Smooth muscle cell of the brain vasculature (primary cell): ENCODE measurements at regions not wholly inside any gene's neighbourhood (a gene's known extent, or its start where the extent isn't known, plus 50 kb on each side); places are given as distances from the start of the nearest gene placed in this dataset.
"Not testable (repeated sequence)": the region's sequence is repeated elsewhere in the genome, so short reads cannot be mapped to it uniquely, and the experiment has no call there.

ENCODE experiments used
- DNase-seq: peaks from one replicate; pipeline ENCODE4 v3.0.0-alpha.2; 2012; ENCODE audit warnings: low read depth, low spot score

DNA sequence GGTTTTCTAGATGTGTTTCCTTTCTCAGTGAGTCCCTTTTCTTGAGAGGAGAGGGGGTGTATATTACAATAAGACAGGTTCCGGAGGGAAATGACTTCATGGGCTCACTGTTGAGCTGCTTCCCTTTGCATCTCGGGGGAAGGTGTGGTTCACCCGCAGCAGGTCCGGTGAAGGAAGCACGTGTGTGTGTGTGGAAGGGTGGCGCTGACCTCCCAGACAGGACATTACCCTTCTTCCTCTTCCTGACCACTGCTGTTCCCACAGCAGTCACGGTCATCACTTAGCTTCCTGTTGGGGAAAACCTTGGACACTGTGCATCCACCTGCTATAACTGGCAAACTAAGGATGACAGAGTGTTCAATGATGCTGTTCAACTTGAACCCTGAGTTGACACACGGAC, 83.6 kb downstream of the PLEKHG1 start:
- DNase-seq: no peak

DNA sequence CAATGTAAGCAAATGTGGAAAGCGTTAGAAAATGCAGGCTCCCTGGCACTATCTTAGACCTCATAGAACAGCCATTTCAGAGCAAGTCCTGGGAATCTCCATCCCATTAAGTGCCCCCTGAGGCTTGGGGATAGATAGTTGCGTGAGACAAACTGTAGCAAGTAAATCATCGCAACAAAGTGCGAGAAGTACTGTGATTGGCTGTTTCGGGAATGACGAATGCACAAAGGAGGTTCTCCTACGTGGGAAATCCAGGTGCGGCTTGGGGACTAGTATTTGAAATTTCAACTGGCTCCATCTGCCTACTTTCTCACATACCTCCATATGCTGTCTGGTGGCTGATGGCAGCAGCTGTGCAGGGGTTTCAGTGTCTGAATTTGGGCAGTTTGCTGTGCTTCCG, 84.5 kb downstream of the PLEKHG1 start:
- DNase-seq: no peak

DNA sequence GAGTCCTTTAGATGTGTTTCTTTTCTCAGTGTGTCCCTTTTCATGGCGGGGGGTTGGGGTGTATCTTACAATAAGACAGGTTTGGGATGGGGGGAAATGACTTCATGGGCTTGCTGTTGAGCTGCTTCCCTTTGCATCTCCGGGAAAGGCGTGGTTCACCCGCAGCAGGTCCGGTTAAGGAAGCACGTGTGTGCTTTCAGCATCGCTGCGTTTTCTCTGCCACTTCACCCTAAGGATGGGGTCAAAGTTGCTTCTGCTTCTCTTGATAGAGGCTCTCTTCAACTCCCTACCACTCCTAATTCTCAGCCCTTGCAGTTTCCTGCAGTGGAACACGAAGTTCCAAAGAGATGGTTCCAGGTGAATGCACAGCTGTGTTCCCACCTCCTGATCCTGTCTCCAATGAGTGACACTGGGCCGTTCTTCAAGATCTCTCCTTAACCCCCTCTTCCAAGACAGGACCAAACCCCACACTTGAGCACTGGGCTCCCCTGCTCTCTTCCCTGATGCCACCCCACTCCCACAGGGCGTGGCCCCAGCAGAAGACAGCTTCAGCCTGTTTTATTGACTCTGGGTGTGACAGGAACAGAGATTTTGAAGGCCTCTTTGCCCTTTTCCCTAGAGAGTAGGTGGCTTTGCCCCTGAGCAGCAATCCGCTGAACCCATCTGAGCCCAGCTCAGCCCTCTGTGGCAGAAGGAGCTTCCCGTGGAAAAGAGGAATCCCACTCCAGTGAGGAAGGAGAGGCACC, 85.2 kb downstream of the PLEKHG1 start:
- DNase-seq: no peak

DNA sequence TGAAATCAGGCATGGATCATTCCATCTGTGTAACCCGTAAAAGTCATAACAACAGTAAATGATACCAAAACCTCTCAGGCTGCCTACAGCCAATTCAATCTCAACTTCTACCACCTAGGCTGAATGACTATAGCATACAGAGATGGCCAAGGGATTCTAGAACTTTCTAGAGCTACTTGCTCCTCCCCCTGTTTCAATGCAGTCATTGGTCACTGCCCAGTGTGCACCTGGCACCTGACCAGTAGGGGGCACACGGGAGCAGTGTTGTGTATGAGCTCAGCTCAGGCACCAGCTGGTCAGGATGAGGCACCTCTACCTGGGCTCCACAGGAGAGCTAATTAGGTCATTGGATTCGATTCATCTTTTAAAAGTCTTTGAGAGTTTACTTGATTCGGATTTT, 86.2 kb downstream of the PLEKHG1 start:
- no peak for DNase-seq

DNA sequence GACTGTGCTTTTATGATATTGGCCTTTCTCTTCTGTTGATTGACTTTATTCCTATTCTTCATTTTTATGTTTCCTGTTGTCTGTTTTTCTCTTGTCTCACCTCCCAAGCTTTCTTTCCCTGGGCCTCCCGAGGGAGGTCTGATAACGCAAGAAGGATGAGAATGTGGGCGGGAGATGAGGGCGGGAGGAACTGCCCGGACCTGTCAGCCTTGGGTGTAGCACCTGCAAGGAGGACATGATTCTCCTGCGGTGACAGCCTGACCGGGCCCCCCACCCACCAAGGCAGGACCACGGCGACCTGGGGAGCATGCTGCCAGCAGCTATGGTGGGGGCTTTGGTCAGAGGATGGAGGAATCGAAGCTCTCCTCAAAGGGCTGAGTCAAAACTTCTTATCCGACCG, 86.9 kb downstream of the PLEKHG1 start:
- DNase-seq: no peak

DNA sequence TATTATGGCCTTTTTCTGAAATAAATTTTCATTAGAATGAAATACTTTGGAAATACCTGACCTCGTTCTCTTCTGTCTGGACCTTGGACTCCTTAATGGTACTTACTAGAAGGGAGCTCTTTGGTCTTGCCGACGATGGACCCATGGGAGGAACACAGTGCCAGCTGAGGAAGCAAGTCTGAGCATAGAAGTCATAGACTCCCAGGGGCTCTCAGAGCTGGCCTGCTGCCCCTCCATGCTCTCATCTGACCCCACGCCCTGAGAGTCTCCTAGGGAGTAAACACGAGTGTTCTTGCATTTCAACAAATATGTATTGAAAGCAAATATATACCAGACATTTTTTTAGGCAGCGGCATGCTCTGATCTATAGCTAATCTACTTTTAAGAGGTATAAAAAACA, 87.8 kb downstream of the PLEKHG1 start:
- peak; percentile 57 for DNase-seq

DNA sequence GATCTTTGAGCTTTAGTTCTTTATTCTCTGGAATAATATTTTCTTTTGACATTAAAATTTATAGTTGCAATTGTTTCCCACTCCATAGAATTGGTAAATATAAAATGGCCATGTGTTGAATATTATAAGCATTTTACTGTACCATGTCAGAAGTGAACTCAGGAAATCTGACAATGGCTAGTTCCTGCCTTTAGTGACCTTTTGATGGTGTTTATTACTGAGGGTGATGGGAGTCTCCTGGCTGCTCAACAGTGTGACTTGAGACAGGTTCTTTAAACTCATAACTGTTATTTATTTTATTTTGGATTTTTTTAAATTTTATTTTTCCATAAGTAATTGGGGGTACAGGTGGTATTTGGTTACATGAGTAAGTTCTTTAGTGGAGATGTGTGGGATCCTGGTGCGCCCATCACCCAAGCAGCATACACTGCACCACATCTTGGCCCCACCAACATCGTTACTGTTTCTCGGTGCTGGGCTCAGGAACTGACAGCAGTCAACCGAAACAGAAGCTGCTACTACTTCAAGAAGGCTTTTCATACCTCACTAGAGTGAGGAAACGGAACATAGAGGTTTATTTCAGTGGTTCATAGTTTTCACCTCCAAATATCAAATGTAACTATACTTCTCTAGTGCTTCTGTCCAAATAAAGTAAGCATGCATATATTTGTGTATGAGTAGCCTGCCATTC, 90.4 kb downstream of the PLEKHG1 start:
- DNase-seq: no peak

DNA sequence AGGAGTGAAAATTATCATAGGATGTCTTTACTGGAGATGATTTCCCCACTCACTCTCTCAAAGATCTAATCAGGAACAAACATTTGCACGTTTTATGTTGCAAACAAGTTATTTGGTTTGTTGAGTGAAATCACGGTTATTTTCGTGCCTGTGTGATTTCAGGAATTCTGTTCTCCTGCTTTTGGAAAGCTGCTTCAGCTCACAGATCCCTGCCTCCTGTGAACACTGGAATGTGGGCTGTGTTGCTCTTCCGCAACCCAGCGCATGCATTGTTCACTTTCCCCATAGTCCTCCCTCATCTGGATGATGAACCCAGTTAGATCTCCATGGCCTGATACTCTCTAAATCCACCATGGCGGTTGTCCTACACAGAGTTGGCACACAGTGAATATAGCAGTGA, 91.0 kb downstream of the PLEKHG1 start:
- DNase-seq: no peak

DNA sequence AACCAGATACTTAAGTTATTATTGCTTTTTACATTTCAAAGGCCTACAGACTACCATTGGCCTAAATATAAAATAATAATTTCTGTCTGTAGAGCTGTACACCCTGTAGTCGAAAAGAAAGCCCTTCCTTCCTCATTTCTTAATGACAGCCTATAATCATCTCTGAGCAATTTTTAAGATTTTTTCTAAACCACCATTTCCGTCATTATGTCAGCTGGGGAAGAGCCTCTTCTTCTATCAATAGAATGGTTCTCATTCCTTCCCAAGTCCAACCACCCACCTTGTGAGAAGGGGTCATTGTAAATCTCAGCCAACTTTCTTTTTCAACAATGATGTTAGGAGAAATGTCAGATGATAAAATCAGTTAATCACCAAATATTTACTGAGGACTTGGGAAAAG, 91.8 kb downstream of the PLEKHG1 start:
- no peak for DNase-seq

DNA sequence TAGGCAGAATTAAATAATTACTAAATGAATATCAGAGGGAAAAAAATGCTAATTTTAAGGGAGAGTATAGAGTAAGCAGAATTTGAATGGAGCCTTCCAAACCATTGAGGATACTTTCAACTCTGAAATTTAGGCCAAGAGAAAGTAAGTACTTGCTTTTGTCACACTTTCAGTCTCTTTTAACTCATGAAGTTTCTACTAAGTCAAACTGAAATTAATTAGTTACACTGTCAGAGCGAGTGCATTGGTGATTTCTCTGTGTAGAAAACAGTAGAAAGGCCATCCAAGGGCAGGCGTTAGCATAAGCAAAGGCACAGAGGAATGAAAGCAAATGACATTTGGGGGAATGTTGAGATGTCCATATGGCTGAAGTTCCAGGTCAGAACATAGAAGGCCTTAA, 92.9 kb downstream of the PLEKHG1 start:
- no peak for DNase-seq

DNA sequence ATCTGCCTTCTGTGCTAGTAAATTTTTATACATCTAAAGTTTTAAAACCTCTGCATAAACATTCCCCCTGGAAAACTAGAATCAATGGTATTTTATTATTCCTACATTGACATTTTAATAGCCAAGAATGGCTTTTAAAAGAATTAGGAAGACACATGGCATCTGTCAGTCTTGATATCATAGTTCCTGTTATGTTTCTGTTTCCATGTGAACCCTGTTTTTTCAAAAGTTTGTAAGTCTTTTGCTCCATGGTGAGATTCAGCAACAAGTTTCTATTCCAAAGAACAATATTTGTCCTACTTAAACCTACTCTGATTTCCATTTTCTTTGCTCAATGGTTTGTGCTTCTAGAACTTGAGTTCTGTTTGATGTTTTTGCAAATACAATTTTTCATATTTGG, 95.2 kb downstream of the PLEKHG1 start:
- DNase-seq: no peak

DNA sequence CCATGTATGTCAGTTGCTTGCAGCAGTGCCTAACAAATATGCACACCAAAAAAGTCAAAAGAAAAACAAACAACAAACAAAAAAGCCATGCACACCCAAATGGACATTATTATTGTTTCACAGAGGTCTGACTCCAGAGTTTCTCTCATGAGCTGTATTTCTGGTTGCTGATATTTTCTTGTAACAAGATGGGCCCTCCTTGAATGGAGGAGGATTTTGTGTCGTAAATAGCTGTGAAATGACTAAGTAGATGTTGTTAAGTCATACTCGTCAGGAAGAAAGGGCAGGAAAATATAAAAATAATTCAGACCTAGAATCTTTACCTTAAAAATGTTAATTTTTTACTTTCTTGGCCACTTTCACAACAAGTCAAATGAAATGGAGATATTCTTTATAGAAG, 96.0 kb downstream of the PLEKHG1 start:
- DNase-seq: no peak

DNA sequence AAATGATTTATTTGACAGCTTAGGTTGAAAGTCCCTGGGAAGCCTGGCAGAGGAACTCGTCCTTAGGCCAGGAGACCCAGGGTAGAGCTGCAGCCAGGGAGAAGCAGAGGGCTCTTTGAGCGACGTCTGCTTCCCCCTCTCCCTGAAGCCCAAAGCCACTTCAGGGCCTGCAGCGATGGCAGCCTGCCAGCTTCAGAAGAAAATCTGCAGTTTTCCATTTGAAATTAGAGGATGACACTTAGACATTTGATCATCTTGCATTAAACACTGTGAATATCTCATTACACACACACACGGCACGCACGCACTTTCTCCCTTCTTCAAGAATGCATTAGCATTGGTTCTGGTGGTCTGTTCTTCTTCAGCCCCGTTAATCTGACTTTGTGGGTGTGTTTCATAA, 96.5 kb downstream of the PLEKHG1 start:
- no peak for DNase-seq

DNA sequence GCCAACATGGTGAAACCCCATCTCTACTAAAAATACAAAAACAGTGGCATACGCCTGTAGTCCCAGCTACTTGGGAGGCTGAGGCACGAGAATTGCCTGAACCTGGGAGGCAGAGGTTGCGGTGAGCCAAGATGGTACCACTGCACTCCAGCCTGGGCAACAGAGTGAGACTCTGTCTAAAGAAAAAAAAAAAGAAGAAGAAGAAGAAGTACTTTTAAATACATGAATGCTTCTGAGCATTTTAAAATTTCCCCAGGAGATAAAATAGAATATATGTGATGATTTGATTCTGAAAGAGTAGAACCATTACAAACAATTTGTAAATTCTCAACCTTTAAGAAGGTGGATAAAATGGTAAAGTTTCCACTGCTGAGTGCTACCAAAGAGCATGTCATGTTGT, 97.2 kb downstream of the PLEKHG1 start:
- not testable (repeated sequence) for DNase-seq

DNA sequence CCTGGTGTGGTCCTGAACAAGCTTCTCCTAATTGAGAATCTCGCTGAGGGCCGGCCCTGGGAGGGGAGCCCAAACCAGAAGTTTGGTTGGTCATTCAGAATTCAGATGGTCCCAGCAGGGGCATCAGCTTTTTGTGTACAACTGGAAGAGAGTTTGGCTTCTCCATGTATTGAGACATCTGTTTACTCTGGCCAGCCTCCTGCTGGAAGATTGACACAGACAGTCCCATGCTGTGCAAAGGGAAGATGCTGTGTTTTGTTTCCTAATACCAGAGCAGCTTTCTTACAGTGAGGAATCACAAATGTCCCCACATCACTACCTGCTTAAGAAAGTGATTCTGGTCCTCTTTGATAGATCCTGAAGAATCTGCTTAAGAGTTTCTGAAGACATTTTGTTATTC, 97.8 kb downstream of the PLEKHG1 start:
- peak; percentile 75 for DNase-seq

DNA sequence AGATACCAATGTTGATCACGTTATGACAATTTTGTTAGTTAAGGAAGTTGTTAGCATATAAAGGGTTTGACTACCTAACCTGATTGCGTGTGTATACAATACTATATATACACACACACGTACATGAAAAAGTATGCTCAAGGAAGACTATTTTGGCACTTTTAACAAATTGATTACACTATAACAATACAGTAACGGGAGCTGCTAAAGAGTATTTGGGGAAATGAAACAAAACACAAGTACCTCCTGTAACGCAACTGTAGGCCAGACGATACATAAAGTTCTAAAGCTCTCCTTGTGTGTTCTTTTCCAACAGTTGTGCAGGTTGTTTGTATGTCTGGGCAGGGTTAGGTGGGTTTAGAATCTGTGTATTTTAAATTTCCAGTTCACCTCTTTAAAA, 98.7 kb downstream of the PLEKHG1 start:
- no peak for DNase-seq

DNA sequence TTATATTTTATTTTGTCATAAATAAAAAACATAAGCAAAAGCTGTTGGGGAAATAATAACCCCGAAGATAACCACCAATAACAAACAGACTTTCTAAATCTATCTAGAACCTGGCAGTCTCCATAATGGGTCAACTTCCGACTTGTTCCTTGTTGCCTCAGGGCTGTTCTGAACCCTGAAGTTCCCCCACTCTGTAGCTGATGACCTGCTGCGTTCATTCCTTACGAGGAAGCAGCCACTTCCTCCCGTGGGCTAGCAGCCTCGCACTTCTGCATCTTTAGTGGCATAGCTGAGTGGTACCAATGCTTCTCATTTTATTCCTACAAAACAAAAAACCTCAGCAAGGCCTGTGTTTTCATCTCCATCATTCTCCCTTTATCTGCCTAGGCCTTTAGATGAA, 103.0 kb downstream of the PLEKHG1 start:
- DNase-seq: no peak

DNA sequence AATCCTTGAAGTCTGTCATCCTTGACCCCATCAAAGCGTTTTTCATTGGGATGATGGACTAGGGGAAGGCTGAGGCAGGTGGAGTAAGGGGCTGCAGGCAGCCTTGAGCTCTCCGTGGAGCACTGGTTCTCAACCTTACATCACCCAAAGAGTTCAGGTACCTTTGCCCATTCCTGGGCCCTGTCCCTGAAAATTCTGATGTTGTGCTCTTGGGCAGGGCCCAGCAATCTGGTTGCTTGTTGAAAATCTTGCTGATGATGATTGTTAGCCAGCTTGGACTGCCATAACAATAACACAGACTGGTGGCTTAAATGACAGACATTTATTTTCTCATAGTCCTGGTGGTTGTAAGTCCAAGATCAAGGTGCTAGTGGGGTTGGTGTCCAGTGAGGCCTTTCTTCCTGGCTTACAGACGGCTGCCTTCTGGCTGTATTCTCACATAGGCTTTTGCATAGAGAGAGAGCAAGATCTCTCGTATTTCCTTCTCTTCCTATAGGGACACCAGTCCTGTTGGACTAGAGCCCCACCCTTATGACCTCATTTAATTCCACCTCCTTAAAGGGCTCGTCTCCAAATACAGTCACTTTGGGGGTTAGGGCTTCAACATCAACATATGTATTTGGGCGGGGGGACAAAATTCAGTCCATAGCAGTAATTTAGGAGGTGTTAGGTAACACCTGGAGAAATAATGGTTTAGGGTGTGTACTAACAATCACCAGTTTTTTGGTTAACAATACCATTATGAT, 104.9 kb downstream of the PLEKHG1 start:
- no peak for DNase-seq

DNA sequence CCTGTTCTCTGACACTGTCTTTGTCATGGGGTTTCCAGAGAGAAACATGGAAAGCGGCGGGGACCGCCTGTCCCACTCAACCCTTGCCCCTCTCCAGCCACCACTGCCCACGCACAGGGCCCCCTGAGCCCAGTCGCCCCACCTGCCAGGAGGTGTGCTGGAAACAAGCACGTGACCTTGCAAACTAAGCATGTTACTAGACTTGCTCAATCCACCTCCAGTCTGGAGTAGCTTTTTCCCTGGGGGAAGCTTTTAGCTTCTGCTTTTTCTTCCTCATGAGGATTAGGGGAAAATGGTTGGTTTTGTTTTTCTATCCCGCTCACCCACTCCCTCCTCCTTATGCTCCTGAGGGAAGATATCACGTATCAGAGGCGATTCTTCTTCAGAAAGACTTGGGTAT, 105.7 kb downstream of the PLEKHG1 start:
- no peak for DNase-seq

DNA sequence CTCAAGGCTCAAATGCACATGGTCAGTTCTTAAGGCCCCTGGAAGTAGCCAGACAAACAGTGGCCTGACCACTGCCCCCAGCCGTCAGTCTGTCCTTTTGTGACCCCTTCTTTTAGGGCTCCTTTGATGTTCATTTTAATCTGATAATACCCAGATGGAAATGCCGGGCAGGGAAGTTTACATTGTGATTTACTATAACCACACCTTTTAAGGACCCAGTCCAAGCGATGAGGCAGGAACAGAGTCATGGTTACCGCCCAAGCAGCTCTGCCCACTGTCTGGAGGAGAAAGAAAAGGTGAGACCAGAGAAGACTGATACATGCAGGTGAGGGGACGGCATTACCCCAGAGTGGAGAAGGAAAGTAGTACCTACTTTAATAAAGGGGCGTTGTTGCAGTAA, 110.6 kb downstream of the PLEKHG1 start:
- no peak for DNase-seq

DNA sequence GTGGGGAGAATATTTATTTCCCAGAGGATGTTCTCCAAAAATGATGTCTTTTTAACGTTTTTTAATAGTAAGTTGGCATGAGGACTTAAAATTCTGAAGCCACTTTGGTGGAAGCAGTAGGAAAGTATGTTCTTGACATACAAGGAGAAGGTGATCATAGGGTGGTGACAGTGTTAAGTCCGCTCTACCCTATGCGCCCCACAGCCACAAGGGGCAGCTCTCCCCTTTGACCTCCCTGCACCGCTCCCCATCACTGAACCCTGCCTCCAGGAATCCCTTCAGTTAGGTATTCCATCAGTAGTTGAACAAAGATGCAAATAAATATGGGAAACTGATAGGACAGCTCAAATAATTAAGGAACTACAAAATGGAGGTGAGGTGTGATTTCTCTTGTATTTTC, 111.4 kb downstream of the PLEKHG1 start:
- no peak for DNase-seq

DNA sequence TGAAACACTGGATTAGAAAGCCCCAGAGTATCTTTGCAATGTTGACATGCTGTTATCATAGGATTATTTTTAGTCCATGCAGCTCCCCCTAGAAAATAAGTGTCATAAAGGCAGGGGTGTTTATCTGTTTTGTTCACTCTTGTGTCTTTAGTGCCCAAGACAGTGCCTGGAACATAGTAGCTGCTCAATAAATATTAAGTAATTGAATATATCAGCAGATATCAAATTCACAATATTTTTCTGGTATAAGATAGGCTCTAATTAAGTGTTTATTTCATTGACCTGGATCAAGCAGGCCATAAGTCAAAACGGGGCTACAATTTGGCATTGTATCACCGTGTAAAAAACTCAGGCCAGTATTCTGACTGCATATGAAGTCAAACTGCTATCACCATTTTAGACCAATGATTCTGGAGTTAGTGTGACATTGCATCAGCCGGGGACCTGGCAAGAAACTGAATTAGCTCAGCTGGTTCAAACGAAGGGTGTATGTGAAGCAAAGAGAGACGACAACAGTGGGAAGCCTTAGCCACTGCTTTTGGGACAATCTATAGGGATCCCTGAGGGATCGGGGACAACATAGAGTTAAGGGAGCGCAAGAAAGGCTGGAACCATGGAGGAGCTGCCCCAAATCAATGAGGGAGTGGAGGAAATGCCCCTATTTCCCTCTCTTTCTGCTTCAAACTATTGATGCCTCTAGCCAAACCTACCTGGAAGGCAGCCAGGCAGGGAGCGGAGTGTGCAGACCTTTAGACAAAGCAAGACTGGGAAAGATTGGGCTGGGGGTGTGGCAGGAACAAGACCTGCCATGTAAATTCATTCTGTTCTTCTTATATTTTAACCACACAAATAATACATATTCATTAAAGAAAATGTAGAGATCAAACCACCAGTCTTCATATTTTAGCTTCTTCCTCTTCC, 112.2 kb downstream of the PLEKHG1 start:
- no peak for DNase-seq
